Renal pelvis (tissue), 1 donor: ENCODE measurements at regions not wholly inside any gene's neighbourhood (a gene's known extent, or its start where the extent isn't known, plus 50 kb on each side); places are given as distances from the start of the nearest gene placed in this dataset.

Experiments used
- DNase-seq: peaks from one replicate; pipeline ENCODE4 v3.0.0-alpha.2; 2013

DNA sequence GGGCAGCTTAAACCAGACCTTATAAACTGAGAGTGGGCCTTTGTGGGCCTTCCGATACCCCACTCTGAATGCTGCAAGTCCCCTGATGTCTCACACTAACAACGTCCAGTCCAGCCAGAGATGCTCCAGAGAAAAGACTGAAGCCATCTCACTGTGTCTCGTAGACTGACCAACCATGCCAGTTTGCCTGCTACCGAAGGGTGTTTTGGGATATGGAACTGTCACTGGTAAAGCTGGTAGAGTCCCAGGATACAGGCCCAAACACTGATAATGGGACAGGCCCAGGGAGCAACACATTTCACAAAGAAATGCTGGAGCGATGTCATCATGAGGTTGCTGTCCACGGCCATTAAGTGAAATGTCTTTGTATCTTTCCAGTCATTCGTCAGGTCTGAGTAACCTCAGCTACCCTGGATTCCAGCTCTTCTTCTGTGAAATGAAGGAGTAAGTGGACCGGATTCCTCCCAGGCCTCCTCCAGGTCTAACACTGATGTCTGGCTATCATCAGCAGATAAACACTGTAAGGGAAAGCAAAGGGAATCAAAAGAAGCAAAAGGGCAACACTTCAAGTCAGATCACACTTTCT lies 81.6 kb downstream of the SLC5A7 start:
- DNase-seq: no peak

GRCh38 chr2:108069515-108070310 lies 83.4 kb downstream of the SLC5A7 start:
- no peak for DNase-seq

GRCh38 chr2:108073415-108074072 lies 87.2 kb downstream of the SLC5A7 start:
- DNase-seq: no peak

- DNase-seq: no peak
Measured at GRCh38 chr2:108074150-108074549, 87.8 kb downstream of the SLC5A7 start.

DNA sequence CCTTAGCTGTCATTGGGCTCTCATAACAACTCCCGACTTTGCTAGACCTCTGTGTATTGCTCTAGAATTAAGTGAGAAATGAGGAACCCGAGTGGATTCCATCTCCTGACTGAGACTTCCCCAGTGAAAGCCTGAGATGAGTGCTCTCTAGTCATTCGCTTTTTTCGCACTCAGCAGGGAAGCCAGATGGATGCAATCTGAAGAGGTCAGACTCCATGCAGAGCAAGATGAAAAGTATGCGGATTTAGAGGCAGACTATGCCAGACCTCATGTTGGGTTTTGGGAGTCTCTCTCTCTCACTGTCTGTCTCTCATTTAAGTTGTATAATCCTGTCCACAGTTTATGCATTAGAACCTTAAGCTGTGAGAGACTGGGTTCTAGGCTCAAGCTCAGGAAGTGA lies 88.6 kb downstream of the SLC5A7 start:
- DNase-seq: no peak

GRCh38 chr2:108076527-108076926 lies 90.2 kb downstream of the SLC5A7 start:
- no peak for DNase-seq

- no peak for DNase-seq
Measured at GRCh38 chr2:108079736-108080135, 93.4 kb downstream of the SLC5A7 start.

GRCh38 chr2:108080177-108080576 lies 93.9 kb downstream of the SLC5A7 start:
- DNase-seq: no peak

DNA sequence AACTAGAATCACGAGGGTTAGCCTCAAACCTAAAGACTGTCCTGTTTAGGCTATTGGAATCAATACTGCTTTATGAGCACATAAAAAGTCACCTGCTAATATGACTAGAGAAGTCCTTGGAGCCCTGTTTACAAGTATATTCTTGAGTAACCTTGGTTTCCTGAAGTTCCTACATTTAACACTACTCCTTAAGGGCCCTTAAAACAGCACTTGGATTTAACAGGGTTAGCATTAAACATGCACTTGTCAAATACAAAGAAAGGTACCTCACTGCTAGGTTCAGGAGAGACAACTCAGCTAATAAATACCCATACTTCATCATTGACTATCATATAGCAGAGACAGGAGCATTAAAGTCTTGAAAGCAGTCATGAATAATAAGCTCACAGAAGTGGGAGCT lies 96.7 kb downstream of the SLC5A7 start:
- no peak for DNase-seq

DNA sequence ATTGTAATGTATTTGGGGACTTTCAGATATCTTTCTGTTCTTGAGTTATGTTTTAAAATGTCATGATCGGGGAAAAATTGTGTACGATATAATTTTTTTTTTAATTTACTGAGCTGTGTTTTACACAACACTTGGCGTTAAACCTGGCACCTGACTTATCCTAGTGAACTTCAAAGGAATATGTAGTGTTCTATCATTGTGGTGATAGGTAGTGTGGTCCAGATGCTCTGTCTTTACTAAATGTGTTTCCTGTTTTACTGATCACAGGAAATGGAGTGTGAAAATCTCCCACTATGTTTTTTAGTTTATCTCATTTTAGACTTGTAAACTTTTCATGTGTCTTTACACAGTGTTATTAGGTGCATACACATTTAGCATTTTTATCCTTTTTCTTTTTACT lies 98.0 kb downstream of the SLC5A7 start:
- DNase-seq: no peak

DNA sequence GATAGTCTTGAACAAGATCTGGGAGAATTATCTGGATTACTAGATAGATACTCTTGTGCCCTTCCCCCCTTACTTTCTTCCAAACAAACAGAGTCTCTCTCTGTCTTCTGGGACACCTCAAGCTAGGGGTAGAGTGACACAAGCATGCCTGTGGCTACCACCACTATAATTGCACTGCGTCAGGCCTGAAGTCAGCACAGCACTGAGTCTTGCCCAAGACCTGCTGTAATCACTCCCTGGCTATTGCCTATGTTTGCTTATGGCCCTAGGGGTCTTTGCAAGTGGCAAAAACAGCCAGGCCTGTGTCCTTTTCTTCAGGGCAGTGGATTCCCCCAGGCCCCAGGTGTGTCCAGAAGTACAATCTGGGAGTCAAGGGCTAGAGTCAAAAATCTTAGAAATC lies 106.6 kb downstream of the SLC5A7 start:
- no peak for DNase-seq

DNA sequence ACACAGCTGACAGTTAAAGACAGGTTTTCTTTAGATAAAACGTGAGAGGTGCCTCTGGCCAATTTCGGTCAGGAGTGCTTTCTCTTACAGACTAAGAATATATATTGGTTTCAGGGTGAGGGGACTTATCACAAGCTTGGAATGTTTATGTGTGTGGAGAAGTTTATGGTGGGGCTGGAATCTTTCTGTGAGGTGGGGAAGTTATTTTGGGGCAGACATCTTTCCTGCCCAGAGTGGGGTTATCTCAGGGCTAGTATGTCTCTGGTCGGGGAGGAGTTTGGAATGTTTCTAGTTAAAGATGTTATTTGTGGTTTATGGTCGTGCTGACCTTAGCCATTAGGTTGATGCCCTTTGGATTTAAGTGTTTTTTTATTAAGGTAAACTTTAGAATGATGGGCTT lies 115.2 kb downstream of the SLC5A7 start:
- DNase-seq: no peak

- peak; percentile 29 for DNase-seq
Measured at GRCh38 chr2:108106731-108107130, 120.4 kb downstream of the SLC5A7 start.

DNA sequence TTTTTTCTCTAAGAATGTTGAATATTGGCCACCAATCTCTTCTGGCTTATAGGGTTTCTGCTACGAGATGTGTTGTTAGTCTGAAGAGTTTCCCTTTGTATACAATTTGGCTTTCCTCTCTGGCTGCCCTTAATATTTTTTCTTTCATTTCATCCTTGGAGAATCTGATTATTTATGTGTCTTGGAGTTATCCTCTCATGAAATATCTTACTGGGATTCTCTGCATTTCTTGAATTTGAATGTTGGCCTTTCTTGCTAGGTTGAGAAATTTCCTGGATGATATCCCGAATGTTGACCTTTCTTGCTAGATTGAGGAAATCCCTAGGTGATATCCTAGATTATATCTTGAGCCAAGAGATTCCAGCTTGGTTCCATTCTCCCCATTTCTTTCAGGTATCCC lies 125.6 kb downstream of the SLC5A7 start:
- DNase-seq: no peak

GRCh38 chr2:108115868-108116267 lies 123.9 kb upstream of the SULT1C3 start:
- DNase-seq: no peak

DNA sequence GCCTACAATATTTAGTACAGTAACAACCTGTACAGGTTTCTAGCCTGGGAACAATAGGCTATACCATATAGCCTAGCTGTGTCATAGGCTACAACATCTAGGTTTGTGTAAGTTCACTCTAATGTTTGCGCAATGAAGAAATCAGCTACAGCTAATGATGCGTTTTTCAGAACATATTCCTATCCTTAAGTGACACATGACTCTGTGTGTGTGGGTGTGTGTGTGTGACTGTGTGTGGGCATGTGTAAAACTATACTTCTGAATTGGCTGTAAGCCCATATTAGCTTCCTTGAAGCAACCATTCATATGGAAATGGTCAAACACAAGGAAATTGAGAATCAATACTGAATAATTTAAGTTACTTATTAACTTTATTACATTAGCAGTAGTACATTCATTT lies 120.8 kb upstream of the SULT1C3 start:
- no peak for DNase-seq

- DNase-seq: no peak
Measured at GRCh38 chr2:108119492-108119891, 120.3 kb upstream of the SULT1C3 start.

DNA sequence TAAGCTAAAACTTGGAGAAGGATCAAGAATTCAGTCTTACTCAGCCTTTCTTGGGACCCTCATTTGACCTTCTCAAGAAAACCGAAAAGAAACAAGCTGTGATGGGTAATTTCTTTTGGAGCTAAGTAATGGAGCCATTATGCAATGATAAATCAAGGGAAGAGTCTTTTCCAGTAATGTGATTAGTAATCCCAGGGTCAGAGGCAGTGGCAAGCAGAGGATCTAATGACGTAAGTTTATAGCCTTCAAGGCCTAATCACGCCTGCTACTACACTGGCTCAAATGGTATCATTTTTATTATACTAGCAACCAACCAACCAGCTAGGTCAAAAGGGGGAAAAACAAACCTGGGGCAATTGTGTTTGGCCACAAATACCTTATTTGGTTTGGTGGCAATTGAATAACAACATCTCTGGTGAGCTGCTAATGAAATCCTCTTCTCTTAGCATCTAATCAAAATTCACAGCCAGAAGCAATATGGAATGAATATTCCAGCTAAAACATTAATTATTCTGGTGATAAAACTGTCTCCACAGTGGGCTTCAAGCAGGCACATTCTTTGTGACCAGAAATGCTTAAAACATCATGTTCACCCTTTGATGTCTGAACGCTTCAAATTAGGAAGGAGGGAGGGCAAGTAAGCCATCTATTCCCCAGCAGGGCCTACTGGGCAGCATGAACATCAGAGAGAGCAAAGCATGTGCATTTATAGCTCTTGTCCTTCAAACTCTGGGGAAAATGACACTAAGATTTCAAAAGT lies 114.9 kb upstream of the SULT1C3 start:
- DNase-seq: peak; percentile 36

- DNase-seq: no peak
Measured at GRCh38 chr2:108125581-108125980, 114.2 kb upstream of the SULT1C3 start.

DNA sequence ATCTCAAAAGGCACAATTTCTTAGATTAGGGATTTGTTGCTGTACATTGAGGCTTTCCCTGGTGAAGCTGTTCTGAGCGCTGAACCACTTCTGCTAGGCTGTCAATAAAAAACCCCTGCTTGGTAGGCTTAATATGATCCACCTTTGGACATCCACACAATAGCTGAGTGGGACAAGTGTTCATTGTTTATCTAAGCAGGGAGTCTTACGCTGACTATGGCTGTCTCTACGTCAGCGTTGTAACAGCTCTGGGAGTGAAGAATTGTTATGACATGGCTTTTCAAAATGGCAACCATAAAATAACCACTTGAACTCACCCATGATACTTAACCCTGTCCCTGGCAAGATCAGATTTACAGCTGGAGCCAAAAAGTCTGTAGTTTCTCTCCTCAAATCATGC lies 111.5 kb upstream of the SULT1C3 start:
- peak; percentile 11 for DNase-seq

GRCh38 chr2:108129636-108130035 lies 110.1 kb upstream of the SULT1C3 start:
- DNase-seq: no peak

DNA sequence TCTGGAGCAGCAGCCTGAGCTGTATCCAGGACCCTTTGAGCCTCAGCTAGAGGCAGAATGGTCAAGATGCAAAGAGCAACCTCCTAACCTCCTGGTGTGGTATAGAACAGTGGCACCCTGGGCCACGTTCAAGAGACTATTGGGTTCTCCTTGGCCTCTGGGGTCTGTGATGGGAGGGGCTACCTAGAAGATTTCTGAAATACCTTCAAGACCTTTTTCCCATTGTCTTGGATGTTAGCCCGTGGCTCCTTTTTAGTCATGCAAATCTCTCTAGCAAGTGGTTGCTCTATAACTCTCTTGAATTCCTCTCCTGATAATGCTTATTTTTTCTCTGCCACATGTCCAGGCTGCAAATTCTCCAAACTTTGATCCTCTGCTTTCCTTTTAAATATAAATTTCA lies 106.3 kb upstream of the SULT1C3 start:
- DNase-seq: no peak

DNA sequence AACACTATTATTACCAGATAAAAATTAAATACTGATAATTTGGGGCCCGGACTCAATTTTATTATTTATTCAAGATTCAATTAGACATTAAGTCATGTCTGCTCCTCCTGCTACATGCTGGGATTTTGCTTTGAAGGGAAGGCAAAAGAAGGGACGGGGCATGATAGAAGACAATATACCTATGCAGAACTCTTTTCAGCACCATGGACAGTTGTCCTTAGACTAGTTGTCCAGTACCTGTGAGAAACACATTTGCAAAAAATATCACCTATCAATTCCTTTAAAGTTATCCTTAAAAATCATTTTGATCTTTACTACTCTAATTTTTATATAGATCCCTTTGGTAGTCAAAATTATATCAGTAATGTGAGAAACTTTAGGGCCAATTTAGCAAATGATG lies 100.2 kb upstream of the SULT1C3 start:
- DNase-seq: peak; percentile 67
